Stimulated activated CD8-positive, alpha-beta memory T cell treated with anti-CD3 and anti-CD28 coated beads, Interleukin-15, amount 100 ng/mL, for 4 hours (primary cell): ENCODE measurements at regions not wholly inside any gene's neighbourhood (a gene's known extent, or its start where the extent isn't known, plus 50 kb on each side); places are given as distances from the start of the nearest gene placed in this dataset.
"Not testable (repeated sequence)": the region's sequence is repeated elsewhere in the genome, so short reads cannot be mapped to it uniquely, and the experiment has no call there.

Experiments
- DNase-seq, 2 donors: peaks; one replicate each; pipeline ENCODE4 v3.0.0-alpha.2; 2020; ENCODE audit warnings: low read depth in 2 of 2

DNA sequence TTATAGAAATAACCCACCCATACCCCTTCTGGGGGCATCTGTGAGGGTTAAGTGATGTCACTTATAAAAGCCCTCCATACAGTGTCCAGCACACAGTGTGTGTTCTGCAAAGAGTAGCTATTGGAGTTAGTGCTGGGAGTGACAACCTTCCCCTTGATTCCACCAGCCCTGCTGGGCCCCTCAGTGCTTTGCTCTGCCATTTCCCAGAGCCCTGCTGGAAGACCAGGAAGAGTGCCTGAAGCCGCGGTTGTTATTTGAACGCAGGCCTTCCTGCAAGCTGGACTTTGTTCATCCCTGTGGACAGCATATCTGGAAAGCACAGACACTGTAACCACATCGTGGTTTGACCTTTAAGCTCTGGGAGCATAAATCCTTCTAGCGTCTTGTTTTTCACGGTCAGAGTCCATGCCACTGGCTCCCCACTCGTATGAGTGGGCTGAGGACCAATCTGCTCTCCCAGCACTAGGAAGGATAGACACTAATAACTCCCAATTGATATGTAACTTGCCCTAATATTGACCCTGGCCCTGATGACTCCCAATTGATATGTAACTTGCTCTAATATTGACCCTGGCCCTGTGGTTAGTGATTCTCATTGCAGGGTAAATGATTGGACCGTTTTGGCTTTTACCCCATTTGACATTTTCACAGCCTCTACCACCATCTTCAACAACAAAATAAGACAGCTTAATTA, 297.1 kb upstream of the MAF start:
- DNase-seq = no peak

DNA sequence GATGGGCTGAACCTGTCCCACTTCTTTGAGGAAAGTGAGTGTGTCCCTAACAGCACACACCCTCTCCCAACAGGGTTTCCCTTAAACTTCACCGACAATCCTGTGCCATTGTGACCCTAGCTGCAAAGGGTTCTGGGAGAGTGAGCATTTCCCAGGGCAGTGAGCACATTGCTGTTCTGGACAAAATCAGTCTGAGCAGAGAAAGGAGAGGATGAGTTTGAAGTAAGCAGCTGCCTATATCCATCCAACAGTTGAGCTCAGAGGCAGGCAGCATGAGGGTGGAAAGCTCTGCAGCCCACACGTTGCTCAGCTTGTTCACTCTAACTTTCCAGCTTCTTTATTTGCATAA, 296.5 kb upstream of the MAF start:
- no peak for DNase-seq

DNA sequence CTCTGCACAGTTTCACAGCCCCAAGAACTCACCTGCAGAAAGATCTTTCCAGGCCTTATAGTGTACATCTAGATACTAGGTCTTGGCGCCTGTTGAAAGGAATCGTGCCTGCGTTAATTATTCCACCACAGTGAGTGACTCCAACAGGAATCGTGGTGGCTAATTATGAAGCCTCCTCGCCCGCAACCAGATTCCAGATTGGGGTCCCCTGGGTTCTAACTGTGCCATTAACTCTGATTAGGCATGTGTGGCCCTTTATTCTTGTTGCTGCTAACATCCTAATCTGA, 295.3 kb upstream of the MAF start:
- no peak for DNase-seq

DNA sequence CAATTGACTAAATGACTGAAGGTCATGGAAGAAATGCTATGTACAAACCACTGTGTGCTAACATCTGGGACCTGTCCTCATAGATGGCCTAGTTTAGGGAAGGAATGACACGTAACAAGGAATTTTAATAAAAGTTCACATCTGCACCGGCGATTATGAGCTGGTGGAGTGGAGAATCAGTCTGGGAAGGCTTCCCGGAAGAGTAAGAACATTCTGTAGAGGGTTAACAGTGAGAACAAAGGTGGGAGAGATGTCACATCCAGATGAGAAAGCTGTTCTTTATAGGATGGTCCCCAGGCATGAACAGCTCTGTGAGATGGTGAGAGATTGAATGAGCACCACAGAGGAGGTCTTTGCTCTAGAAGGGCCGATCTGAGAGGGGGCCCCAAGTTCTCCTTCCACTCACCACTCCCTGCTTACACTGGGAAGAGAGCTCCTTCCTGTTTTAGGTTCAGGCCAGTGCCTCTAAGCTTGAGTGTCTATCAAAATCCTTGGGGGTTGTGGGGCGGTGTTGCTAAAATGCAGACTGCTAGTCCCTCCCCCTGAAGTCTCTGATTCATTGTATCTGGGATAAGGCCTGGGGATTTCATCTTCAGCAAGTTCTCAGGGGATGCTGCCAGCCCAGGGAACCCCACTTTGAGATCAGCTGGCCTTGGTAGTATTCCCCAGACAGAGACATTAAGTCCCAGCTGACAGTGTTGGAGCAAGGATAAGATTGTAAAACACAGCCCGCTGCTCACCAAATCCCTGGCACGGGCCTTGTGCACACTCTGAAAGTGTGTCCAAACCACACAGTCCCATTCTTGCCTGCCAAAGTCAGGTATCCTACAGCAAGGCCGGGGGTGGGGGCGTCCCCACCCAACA, 294.7 kb upstream of the MAF start:
- no peak for DNase-seq

DNA sequence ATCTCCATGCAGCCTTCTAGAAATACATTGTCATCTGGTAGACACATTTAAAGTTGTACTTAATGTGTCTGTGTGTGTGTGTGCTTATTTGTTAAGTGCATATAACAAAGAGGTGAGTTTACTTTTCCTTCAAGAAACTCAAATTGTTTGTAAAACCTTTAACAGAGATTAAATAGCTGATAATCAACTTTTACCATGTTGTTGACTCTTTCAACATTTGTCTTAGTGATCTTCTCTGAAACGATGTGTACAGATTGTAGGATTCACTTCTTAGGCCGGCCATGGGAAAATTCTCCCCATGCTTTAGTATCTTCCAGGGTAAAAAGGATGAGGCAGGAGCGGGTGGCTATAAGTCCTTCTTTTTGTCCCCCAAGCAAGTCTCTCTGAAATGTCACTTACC, 292.9 kb upstream of the MAF start:
- DNase-seq = no peak

DNA sequence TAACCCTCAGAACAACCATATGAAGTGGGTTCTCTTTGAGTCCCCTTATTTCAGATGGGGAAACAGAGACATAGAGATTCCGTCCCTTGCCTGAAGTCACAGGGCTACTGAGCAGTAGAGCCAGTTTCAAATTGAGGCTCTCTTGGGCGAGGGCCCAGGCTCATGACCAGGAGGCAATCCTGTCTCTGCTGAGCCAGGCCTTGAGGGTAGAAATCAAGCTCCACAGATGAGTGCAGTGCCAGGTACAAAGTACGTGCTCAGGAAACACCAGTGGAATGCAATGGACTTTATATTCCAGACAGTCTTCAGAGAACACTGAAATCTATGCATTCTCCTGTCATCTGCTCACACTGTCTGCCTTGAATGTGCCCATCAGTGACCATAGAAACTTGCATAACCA, 291.7 kb upstream of the MAF start:
- no peak for DNase-seq

DNA sequence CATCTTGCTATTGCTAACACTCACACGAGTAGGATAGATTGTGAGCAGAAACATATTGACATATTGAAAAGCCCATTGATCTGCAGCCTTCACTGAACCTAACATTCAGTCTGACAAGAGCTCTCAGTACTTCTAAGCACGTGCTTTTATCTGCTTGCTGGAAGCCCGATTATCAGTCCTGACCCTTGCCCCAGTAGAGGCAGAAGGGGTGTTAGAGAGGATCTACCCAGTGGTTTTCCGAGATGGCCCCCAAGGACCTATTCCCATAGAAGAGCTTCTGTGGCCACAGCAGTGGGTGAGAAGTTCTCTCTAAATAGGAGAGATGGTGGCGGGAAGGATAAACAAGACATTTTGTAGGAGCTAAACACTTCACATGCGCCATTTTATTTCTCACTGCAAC, 290.9 kb upstream of the MAF start:
- no peak for DNase-seq

DNA sequence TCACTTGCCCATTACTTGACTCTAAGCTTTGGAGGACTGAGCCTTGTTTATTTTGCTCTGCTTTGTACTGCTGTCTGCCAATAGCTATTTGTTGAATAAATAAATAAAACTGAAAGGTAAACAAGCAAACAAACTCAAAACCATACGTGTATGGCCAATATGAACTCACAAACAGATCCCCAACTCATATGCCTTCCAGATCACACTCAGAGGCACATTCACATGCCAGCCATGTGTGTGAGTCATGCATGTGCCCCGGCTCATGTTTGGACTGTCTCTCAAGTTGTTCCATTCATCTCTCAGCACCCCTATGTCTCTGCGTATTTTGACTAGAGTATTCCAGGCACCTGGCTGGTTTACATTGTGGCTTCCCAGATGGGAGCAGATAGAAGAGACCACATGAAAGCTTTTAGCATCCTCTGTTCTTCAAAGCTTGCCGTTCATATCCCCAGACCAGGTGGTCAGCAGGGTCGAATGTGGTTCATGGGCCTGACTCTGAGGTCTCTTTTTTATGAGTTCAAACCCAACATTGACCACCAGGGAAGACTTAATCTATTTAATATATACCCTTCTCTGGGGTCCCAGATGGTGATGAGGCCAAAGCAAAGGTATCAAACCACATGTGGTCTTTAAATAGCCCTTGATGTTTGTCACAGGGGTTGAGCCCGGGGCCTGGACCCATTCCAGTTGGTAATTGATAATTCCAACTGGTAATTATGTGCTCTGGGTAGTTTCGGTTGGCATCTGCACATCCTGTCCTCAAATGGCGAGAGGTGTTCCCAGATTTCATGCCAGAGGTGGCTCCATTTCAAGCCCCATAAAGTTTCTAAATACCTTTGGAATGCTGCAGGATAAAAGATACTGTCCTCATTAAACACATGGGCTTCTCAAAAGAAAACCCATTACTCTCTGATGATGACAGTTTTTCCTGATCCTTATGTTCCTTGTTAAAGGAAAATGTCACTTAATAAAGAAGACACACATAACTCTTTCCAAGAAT, 287.3 kb upstream of the MAF start:
- no peak for DNase-seq

DNA sequence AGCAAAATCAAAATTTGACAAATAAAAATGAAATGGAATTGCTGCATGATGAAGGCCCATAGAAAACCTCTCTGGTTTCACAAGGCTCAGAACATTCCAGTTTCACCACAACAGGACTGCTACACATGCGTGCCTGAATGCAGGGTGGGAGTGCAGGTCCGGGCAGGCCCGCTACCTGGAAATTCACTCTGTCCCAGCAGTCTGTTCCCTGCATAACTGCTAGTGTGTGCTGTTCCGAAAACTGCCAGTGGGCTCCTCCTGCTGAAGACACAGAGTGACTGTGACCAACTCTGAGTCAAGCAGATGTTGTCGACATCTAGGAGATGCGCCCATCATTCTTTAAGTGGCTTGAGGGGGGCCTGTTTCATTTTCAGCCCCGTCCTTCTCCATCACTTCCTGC, 284.8 kb upstream of the MAF start:
- no peak for DNase-seq

DNA sequence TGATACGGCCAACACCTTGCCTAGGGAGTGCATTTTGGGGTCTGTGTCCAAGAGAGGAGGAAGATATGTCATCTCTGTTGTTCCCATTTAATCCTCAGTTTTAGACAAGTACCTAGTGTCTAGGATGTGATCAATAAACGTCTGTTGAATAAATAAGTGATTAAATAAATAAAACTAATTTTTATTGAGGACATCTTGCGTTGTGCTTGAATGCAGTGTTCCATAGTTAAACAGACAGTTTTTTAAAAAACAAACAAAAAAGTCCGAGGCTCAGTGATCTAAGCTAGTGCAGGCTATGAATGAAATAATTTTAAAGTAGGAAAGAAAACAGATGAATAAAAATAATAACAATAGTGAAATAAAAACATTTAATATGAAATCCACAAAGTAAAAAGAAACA, 283.0 kb upstream of the MAF start:
- no peak for DNase-seq

DNA sequence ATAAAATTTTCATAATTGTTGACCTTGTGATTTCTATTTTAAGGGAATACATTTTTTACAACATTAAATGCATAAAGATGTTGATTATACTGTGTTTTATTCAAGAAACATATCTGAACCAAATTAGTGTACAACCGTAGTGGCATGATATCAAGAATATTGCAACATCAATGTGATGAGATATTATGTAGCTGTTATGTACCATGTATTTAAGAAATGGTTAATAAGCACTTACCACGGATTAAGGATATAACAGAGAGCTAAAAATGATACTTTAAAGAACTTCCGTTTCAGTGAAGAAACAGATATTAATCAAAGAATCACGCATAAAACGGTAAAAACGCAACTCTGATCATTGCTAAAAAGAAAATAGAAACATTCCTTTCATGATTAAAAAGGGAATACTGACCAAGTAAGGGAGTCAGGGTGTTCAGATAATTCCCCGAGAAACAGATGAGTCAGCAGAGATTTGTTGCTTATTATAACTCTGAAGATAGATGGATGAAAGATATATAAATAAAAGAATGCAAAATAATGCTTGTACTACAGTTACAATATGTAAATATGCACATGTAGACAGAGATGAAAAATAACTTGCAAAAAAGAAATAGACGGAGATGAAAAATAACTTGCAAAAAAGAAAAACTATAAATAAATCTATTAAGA, 281.9 kb upstream of the MAF start:
- DNase-seq = no peak

DNA sequence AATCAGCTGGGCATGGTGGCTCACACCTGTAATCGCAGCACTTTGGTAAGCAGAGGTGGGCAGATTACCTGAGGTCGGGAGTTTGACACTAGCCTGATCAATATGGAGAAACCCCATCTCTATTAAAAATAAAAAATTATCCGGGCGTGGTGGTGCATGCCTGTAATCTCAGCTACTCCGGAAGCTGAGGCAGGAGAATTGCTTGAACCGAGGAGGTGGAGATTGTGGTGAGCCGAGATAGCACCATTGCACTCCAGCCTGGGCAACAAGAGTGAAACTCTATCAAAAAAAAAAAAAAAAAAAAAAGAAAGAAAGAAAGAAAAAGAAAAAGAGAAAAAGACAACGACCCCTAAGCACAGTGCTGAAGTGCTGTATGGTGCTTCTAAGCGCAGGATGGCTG, 280.6 kb upstream of the MAF start:
- not testable (repeated sequence) for DNase-seq

DNA sequence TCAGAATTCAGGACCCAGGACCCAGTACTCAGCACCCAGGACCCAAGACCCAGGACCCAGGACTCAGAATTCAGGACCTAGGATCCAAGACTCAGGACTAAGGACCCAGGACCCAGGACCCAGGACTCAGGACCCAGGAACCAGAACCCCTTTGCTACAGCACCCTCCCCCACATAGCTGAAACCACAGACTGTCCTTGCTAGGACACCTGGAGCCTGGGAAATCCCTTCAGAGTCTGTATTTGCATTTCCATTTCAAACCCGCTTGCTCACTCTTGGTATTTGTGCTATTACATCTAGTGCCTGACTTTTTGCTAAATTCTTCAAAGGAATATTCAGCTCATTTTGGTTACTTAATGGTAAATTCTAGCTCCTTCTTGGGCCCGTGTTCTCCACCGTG, 275.8 kb upstream of the MAF start:
- no peak for DNase-seq

DNA sequence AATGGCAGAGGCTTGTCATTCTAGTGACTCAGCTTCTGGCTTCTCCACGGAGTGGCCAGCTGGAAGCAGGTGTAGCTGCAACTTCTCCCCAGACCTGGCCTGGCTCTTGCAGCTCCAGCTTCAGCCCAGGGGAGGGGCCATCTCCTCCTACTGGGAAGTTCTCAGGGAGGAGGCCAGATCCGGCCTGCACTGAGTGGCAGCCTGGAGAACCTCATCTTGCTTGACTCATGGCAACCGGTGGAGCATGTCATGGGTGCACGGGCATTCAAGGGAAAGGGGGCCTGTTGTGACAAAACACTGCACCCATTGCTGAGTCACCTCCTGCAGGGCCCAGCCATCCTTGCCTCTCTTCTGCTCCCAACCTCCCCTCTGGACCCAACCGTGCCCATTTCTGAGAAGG, 273.9 kb upstream of the MAF start:
- DNase-seq = no peak

DNA sequence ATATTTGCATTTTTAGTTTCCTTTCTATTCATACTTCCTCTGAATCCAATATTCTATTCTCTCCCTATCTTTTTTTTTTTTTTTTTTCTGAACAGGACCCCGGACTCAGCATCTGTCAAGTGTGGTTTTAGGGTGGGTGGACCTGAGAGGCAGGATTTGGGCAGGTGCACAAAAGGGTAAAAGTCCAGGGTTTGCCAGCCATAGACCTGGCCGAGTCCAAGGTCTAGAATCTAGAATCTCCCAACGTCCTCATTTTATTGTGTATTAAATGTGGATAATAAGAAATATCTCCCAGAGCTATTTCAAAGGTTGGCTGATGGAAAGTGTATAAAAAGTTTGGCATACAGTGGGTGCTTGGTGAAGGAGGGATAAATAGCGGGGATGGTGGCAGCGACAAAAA, 273.3 kb upstream of the MAF start:
- no peak for DNase-seq

DNA sequence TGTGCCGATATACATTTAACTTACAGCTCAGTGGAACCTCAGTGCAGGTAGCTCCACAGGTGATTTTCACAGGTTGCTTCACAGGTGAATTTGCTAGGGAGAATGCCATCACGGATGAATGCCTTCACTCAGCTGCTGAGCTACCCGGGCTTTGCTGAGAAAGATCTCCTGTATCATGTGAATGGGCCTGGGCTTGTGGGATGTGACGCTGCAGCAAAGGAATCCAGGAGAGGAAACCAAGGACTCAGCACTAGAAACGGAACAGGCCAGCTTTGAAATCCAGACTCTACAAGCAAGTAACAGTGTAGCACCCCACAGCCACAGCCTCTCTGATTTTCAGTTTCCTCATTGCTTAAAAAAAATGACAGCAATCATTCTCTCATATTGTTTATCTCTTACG, 271.4 kb upstream of the MAF start:
- DNase-seq = no peak

DNA sequence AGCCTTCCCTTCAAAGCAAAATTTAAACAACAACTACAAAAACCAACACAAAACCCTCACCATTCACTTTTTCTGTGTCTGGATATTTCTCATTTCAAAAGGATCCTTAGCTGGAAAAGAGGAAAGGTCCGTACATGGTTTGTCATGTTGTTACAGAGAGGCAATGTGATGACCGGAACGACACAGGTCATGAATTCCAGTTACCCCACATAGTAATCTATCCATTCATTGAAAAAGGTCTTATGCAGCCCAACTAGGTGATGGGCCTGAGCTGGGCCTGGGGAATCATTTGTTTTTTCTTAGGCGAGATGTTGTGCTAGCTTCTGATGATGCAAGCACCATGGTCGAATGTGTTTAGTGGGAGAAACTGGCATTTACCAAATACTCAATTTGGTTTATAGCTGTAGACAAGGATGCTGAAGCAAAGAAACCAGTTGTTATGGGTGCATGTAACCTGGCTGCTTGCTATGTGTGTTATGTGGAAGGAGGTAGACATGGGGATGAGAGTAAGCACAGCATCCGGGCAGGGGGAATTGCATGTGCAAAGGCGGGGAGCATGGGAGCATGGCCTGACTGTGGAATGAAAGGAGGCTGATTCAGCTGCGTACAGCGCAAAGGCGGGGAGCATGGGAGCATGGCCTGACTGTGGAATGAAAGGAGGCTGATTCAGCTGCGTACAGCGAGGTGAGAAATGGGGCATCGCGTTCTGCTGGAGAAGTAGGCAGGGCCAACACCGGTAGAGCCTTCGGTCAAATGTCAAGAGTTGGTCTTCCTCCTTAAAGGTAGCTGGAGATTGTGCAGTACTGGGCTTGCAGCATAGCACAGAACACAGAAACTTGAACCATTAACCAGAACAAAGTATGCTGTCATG, 269.7 kb upstream of the MAF start:
- DNase-seq = no peak

DNA sequence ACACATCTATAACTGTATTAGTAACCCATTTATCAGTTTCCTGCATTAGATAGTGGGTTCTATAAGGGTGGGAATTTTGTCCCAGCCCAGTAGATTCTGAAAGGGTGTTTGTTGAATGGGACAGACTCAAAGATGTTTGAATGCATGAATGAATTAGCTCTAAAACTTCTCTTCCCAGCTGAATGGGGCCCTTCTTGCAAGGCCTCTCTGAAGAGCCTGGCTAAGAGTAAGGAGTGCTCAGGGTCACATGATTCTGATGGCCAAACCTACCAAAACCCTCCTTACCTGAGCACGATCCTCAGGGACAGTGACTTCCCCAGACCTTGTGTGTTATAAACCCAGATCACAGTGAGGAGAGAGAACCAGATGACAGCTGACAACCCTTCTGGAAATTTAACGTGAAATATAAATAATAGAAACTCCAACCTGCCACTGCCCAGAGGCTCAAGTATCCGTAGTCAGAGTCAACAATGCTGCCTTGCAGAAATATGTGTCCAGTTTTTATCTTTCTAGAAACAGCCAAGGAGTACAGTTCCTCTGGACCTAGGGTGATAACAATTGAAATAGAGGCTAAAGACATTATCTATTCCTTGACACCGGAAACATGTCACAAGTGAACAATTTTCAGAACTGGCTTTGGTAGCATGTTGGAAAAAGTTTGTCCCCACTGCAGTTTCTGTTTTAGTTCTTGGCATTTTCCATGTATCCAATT, 268.9 kb upstream of the MAF start:
- DNase-seq = no peak

DNA sequence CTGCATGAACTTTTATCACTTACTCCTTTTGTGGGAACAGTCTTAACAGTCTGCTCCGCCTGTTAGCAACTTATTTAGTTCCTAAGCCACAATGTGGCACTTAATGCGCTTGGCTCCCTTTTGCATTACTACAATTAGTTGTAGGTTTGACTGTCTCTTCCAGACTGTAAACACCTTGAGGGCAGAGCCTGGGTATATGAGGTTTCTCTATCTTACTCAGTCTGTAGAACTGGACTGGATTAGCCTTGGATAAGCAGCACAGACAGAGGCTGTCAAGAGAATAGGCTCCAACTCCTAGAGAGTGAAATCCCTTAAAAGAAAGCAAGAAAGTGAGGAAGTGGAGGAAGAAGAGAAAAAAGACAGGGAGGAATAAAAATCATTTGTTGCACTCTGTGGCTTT, 268.3 kb upstream of the MAF start:
- no peak for DNase-seq

DNA sequence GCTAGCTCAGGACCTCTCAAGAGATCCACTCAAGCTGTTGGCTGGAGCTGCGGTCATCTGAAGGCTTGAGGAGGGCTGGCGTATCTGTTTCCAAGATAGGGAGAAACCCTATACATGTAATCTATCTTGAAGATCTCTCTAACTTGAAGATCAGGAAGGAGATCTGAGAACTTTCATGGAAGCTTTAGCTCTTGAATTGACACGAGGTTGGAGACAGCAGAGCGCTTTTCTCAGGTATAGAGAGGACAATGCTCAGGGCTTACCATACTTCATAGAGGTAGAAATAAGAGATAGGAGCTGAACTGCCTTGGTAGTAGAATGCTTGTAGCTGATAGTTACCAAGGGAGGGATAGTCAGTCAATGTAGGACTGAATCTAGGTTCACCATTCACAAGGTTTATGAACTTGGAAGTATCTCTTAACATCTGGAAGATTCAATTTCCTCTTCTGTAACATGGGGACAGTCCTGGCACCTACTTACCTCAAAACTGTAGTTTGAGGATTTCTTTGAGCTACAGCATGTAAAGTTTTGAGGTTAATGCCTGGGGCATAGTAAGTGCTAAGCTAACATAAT, 267.0 kb upstream of the MAF start:
- no peak for DNase-seq
